Parathyroid adenoma (tissue), 2 donors: ENCODE measurements at regions not wholly inside any gene's neighbourhood (a gene's known extent, or its start where the extent isn't known, plus 50 kb on each side); places are given as distances from the start of the nearest gene placed in this dataset.

Experiments
- H2AFZ ChIP-seq: fragments of 300-600 bp; sonication (generic); one replicate; pipeline ENCODE4 v1.7.0; 2017; ENCODE audit warnings: antibody characterized with exemption, mild to moderate bottlenecking
- H3K27ac ChIP-seq: fragments of 300-600 bp; sonication (generic); one replicate; pipeline ENCODE4 v1.7.0; 2017
- H3K27me3 ChIP-seq: fragments of 300-600 bp; sonication (generic); one replicate; pipeline ENCODE4 v1.7.0; 2017; ENCODE audit warnings: low read length; ENCODE audit not compliant: control insufficient read depth, insufficient read depth
- H3K36me3 ChIP-seq: fragments of 300-600 bp; sonication (generic); one replicate; pipeline ENCODE4 v1.7.0; 2017; ENCODE audit warnings: low read length; ENCODE audit not compliant: control insufficient read depth, insufficient read depth
- H3K4me1 ChIP-seq: fragments of 300-600 bp; sonication (generic); one replicate; pipeline ENCODE4 v1.7.0; 2017; ENCODE audit warnings: control low read depth
- H3K4me2 ChIP-seq: fragments of 300-600 bp; sonication (generic); one replicate; pipeline ENCODE4 v1.7.0; 2017; ENCODE audit warnings: low read length
- H3K4me3 ChIP-seq: fragments of 300-600 bp; sonication (generic); one replicate; pipeline ENCODE4 v1.7.0; 2017; ENCODE audit warnings: low read depth, low read length
- H3K79me2 ChIP-seq: fragments of 300-600 bp; sonication (generic); one replicate; pipeline ENCODE4 v1.7.0; 2017; ENCODE audit warnings: control low read depth
- H3K9ac ChIP-seq: fragments of 300-600 bp; sonication (generic); one replicate; pipeline ENCODE4 v1.7.0; 2017; ENCODE audit warnings: mild to moderate bottlenecking
- H3K9me3 ChIP-seq: fragments of 300-600 bp; sonication (generic); one replicate; pipeline ENCODE4 v1.7.0; 2017; ENCODE audit warnings: low read length; ENCODE audit not compliant: control insufficient read depth
- CTCF ChIP-seq: fragments of 300-600 bp; sonication (generic); IDR thresholded peaks from one replicate; pipeline ENCODE4 v1.7.0; 2017; ENCODE audit warnings: antibody characterized with exemption, mild to moderate bottlenecking
- donor health status: primary hyperparathyroidism.

- TF ChIP-seq CTCF: no peak
- no peaks in the 10 kb centered on the region for H3K27me3 ChIP-seq
- peak overlapping the region; percentile 68 for H2AFZ ChIP-seq
- no peak overlapping the region for H3K27ac ChIP-seq
- H3K9me3 ChIP-seq: no peaks in the 10 kb centered on the region
- no peak overlapping the region for H3K4me3 ChIP-seq
- peaks cover 2% of the 10 kb centered on the region for H3K4me1 ChIP-seq
- no peaks in the 10 kb centered on the region for H3K79me2 ChIP-seq
- no peaks in the 10 kb centered on the region for H3K36me3 ChIP-seq
- H3K9ac ChIP-seq: no peak overlapping the region
- no peak overlapping the region for H3K4me2 ChIP-seq
These were observed 204.5 kb upstream of the STXBP5 start for GRCh38 chr6:146999766-147000165.

- Histone ChIP-seq H3K4me2 (no peak overlapping the region), H3K36me3 (no peaks in the 10 kb centered on the region), H3K9ac (no peak overlapping the region), H2AFZ (peak overlapping the region; percentile 68), H3K27ac (no peak overlapping the region), H3K79me2 (no peaks in the 10 kb centered on the region), H3K27me3 (no peaks in the 10 kb centered on the region), H3K4me3 (no peak overlapping the region), H3K4me1 (peaks cover 2% of the 10 kb centered on the region), H3K9me3 (no peaks in the 10 kb centered on the region)
- TF ChIP-seq CTCF: no peak
These were observed 203.4 kb upstream of the STXBP5 start for GRCh38 chr6:147000545-147001488.

- H3K36me3 ChIP-seq: no peaks in the 10 kb centered on the region
- H3K27ac ChIP-seq: no peak overlapping the region
- TF ChIP-seq CTCF: no peak
- no peak overlapping the region for H3K9ac ChIP-seq
- H3K4me1 ChIP-seq: peaks cover 2% of the 10 kb centered on the region
- no peaks in the 10 kb centered on the region for H3K9me3 ChIP-seq
- H3K27me3 ChIP-seq: no peaks in the 10 kb centered on the region
- no peak overlapping the region for H3K4me3 ChIP-seq
- H3K4me2 ChIP-seq: no peak overlapping the region
- H2AFZ ChIP-seq: no peak overlapping the region
- no peaks in the 10 kb centered on the region for H3K79me2 ChIP-seq
These were observed 202.6 kb upstream of the STXBP5 start for GRCh38 chr6:147001621-147002020.

GRCh38 chr6:147003186-147003585, 201.0 kb upstream of the STXBP5 start:
- H3K4me2 ChIP-seq: no peak overlapping the region
- TF ChIP-seq CTCF: no peak
- no peaks in the 10 kb centered on the region for H3K27me3 ChIP-seq
- H3K27ac ChIP-seq: no peak overlapping the region
- no peaks in the 10 kb centered on the region for H3K9me3 ChIP-seq
- no peaks in the 10 kb centered on the region for H3K79me2 ChIP-seq
- H3K4me3 ChIP-seq: no peak overlapping the region
- no peak overlapping the region for H2AFZ ChIP-seq
- H3K4me1 ChIP-seq: peaks cover 2% of the 10 kb centered on the region
- H3K9ac ChIP-seq: no peak overlapping the region
- no peaks in the 10 kb centered on the region for H3K36me3 ChIP-seq

- no peaks in the 10 kb centered on the region for H3K36me3 ChIP-seq
- no peaks in the 10 kb centered on the region for H3K79me2 ChIP-seq
- no peak overlapping the region for H3K4me2 ChIP-seq
- no peaks in the 10 kb centered on the region for H3K9me3 ChIP-seq
- H3K4me1 ChIP-seq: peaks cover 2% of the 10 kb centered on the region
- H3K27me3 ChIP-seq: no peaks in the 10 kb centered on the region
- no peak overlapping the region for H3K27ac ChIP-seq
- no peak overlapping the region for H3K4me3 ChIP-seq
- H2AFZ ChIP-seq: no peak overlapping the region
- TF ChIP-seq CTCF: no peak
- H3K9ac ChIP-seq: no peak overlapping the region
These were observed 198.7 kb upstream of the STXBP5 start for GRCh38 chr6:147005499-147005898.
